H1 (cell line): ENCODE measurements at regions not wholly inside any gene's neighbourhood (a gene's known extent, or its start where the extent isn't known, plus 50 kb on each side); places are given as distances from the start of the nearest gene placed in this dataset.

ENCODE experiments used
- BRCA1 ChIP-seq: IDR thresholded peaks from 2 replicates; pipeline ENCODE4 v1.6.1; 2012; ENCODE audit warnings: low read depth, low read length, improper control_type of control experiment
- CBX5 ChIP-seq: fragments of 300-800, 300-1000 bp; sonication (generic); IDR thresholded peaks from 2 replicates; pipeline ENCODE4 v1.7.1; 2016; ENCODE audit warnings: antibody characterized with exemption, low read length, low read depth
- CTCF ChIP-seq, 3 experiments: IDR thresholded peaks; 1 replicate in 2 of 3; 2 replicates in 1 of 3; pipeline versions ENCODE4 v1.5.1 to v1.6.1; 2011; ENCODE audit warnings: low read length in 3 of 3, mild to moderate bottlenecking in 3 of 3, inconsistent platforms in 2 of 3, low read depth in 1 of 3, moderate library complexity in 1 of 3; ENCODE audit not compliant: insufficient read depth in 1 of 3; ENCODE audit errors: control extremely low read depth in 1 of 3
- GTF2F1 ChIP-seq: IDR thresholded peaks from 2 replicates; pipeline ENCODE4 v1.6.1; 2012; ENCODE audit warnings: low read depth, low read length, improper control_type of control experiment, borderline replicate concordance
- MAX ChIP-seq: IDR thresholded peaks from 2 replicates; pipeline ENCODE4 v1.6.1; 2012; ENCODE audit warnings: inconsistent platforms
- POLR2A ChIP-seq, 2 experiments: IDR thresholded peaks; 1 replicate in 1 of 2; 2 replicates in 1 of 2; pipeline ENCODE4 v1.6.1; 2011; ENCODE audit warnings: low read depth in 2 of 2, low read length in 2 of 2, mild to moderate bottlenecking in 2 of 2; ENCODE audit errors: control extremely low read depth in 1 of 2
- POLR2AphosphoS5 ChIP-seq: IDR thresholded peaks from 2 replicates; pipeline ENCODE4 v1.6.1; 2011; ENCODE audit warnings: low read depth, low read length
- SP1 ChIP-seq: IDR thresholded peaks from 2 replicates; pipeline ENCODE4 v1.6.1; 2011; ENCODE audit warnings: low read depth, low read length
- SRF ChIP-seq: IDR thresholded peaks from 2 replicates; pipeline ENCODE4 v1.6.1; 2011; ENCODE audit warnings: mild to moderate bottlenecking, low read depth, low read length, moderate library complexity

GRCh38 chr10:52890281-52890680 lies 117.7 kb upstream of the MBL2 start:
- no peak for TF ChIP-seq POLR2AphosphoS5
- TF ChIP-seq CTCF (IDR thresholded peaks at IDR 0.05; ENCODE audit: control extremely low read depth in 1 of 3, insufficient read depth in 1 of 3, low read depth in 1 of 3, low read length in 3 of 3) = no peak
- no peak for TF ChIP-seq GTF2F1
- no peak for TF ChIP-seq SRF
- no peak for TF ChIP-seq CBX5
- no peak for TF ChIP-seq MAX
- no peak for TF ChIP-seq POLR2A (IDR thresholded peaks at IDR 0.05; ENCODE audit: control extremely low read depth in 1 of 2, low read depth in 2 of 2, low read length in 2 of 2)
- TF ChIP-seq BRCA1 = no peak
- TF ChIP-seq SP1 = no peak
